Hematopoietic multipotent progenitor cell (in vitro differentiated cells): ENCODE measurements at regions not wholly inside any gene's neighbourhood (a gene's known extent, or its start where the extent isn't known, plus 50 kb on each side); places are given as distances from the start of the nearest gene placed in this dataset.

Source experiments
- DNase-seq, 3 donors: peaks; one replicate each; pipeline ENCODE4 v3.0.0-alpha.2; 2011 to 2015; ENCODE audit warnings: low read depth in 2 of 3, low spot score in 2 of 3

GRCh38 chr2:168373468-168373867 is 82.6 kb upstream of the CERS6 start:
- no peak for DNase-seq

DNA sequence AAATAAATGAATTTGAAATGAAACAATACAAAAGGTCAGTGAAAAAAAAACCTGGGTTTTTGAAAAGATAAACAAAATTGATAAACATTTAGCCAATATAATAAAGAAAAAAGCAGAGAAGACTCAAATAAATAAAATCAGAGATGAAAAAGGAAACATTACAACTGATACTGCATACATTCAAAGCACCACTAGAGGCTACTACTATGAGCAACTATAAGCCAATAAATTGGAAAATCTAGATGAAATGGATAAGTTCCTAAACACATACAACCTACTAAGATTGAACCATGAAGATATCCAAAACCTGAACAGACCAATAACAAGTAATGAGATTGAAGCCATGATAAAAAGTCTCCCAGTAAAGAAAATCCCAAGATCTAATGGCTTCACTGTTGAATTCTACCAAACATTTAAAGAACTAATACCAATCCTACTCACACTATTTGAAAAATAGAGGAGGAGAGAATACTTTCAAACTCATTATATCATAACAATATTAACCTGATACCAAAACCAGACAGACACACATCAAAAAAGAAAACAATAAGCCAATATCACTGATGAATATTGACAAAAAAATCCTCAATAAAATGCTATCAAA is 80.8 kb upstream of the CERS6 start:
- DNase-seq, result no peak

GRCh38 chr2:168378960-168379669 is 77.0 kb upstream of the CERS6 start:
- DNase-seq, result no peak

DNA sequence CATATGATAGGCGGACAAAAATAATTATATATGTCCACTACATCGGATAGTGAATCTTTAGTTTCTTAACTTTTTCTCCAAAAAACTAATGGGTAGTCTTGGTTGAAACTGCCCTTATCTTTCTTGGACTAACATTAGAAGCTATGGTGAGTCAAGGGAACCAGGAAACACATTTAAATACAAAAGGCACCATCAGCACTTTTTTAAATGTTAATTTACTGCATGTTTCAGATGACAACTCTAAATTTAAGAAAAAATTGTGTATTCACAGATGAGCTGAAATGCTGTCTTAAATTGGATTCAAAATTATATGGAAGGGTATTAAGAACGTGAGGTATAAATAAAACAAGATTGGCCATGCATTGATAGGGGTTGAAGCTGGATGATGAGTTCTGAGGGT is 75.6 kb upstream of the CERS6 start:
- DNase-seq, result no peak

GRCh38 chr2:168392024-168392423 is 64.0 kb upstream of the CERS6 start:
- DNase-seq, result no peak

- no peak for DNase-seq
Measured at GRCh38 chr2:168392797-168393196, 63.3 kb upstream of the CERS6 start.

DNA sequence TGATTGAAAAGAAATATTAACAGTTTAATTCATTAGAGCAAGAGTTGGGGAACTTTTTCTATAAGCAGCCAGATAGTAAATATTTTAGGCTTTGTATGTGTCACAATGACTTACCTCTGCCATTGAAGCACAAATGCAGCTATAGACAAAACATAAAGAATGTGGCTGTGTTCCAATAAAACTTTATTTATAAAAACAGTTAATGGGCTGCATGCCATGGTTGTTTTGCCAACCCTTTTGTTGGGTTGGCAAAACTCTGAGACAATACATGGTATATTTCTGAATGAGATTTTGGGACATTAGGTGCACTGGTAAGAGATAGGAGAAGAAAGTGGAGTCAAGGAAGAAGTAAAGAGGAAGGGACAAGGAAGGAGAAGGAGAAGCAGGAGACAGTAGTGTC is 61.8 kb upstream of the CERS6 start:
- DNase-seq, result no peak

DNA sequence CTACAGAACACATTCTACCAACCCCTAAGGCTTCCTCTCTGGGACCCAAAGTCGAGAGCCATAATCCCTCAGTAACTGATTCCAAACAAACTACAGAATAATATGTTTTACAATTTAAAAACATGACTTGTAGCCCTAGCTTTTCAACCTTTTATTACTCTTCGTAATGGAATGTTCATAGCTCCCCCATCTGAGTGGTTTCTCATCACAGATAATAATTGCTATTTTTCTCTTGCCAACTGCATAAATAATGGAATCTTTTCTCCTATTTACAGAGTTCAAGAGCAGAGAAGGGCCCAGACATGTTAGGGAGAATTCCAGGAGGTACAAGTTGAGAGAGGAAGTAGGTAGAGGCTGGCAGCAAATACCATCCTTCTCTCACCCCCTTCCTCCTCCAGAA is 59.9 kb upstream of the CERS6 start:
- DNase-seq, result no peak

DNA sequence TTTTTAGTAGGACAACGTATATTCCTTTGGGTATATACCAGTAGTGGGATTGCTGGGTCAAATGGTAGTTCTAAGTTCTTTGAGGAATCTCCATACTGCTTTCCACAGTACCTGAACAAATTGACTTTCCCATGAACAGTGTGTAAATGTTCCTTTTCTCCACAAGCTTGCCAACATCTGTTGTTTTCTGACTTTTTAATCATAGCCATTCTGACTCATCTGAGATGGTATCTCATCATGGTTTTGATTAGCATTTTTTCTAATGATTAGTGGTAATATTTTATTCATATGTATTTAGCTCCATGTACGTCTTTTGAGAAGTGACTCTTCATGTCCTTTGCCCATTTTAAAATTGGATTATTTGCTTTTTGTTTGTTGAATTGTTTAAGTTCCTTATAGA is 58.4 kb upstream of the CERS6 start:
- DNase-seq, result no peak

DNA sequence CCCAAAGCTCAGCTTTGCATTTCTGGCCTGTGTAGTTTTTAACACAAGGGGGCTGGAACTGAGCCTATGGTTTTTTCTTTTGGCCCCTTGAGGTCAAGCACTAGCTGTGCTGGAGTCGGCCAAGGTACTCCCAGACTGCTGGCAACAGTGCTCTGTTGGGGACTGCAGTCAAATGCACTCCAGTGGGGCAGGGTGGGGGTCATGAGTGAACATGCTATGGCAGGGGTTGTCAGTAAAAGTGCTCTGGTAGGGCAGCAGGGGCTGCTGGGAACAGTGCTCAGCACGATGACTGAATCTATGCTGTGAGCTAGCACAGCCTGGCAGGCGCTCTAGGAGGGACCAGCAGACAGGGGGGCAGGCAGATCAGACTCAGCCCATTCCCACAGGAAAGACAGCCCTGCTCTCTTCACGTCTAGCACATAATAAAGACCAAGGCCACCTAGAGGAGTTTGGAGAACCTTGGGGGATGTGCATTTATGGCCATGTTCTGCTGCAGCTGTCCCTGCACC is 55.0 kb upstream of the CERS6 start:
- DNase-seq, result no peak

- no peak for DNase-seq
Measured at GRCh38 chr2:168401771-168402170, 54.3 kb upstream of the CERS6 start.

DNA sequence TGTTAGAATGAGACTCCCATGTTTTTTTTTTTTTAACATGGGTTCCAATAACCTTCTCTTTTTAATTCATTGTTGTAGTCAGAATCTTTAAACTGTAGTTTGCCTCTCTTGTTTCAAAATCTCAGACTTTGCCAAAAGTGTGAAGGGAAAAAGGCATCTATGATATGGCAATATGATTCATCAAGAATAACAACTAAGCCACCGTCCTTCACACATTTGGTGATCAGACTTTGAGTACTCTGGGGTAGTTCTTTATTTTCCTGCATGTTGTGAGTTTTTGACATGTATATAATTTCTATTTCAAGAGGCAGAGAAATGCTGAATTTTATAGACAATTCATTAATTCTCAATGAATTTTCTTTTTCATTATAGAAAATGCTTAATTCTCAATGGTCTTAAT is 53.5 kb upstream of the CERS6 start:
- no peak for DNase-seq

DNA sequence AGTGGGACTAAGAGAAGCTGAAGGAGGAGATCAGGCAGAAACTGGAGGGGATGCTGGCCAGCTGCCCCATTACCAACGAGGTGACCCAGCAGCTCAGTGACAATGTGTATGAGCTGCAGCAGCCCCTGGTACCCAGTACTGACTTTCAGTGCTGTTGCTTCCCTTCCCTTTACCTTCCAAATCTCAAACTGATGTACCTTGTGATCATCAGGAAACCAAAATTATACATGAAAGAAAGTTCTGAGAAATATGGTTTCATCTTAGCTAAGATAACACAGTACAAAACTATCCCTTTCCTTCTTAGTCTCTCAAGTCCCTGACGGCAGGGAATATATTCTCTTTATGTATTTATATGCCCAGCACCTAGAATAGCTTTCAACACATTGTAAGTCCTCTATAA is 52.3 kb upstream of the CERS6 start:
- DNase-seq, result no peak

DNA sequence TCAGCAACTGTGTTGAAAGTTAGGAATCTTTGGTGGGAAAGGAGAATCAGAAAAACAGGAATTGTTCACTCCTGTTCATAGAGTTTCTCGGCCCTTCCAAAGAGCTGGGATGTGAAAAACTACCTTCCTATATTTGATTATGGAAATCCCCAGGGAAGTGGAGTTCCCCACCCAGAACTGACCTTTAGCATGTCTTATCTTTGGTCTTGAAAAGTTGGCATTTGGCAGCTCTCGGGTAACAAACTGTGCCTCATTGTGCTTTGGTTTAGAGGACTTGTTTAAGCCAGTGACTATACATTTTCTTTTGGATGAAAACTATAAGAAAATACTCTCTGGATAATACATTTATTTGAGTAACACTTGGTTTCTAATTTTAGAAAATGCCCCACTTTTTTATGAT is 51.3 kb upstream of the CERS6 start:
- DNase-seq, result no peak
